Calu3 (cell line): ENCODE measurements at regions not wholly inside any gene's neighbourhood (a gene's known extent, or its start where the extent isn't known, plus 50 kb on each side); places are given as distances from the start of the nearest gene placed in this dataset.

Experiments
- BruUV-seq: library from RNA; stranded (reverse); fragments of 400-500 nt; replicated peaks from 2 replicates; lab custom pipeline; 2021; lab: Mats Ljungman, UMichigan
- CTCF ChIA-PET: fragments of 300-600 bp; sonication (Branson Sonifier 250); formaldehyde crosslinking; loops from one replicate; lab custom pipeline; 2022; ENCODE audit warnings: antibody characterized with exemption; lab: Charles Lee
- DNase-seq: peaks from one replicate; pipeline ENCODE4 v3.0.0; 2022
- H3K27ac Mint-ChIP-seq: one replicate; pipeline ENCODE4 v1.8.0; 2022; ENCODE audit warnings: mixed read lengths; ENCODE audit not compliant: unreplicated experiment
- H3K27me3 Mint-ChIP-seq: one replicate; pipeline ENCODE4 v1.8.0; 2022; ENCODE audit warnings: mixed read lengths; ENCODE audit not compliant: unreplicated experiment
- H3K36me3 Mint-ChIP-seq: one replicate; pipeline ENCODE4 v1.8.0; 2022; ENCODE audit warnings: mild to moderate bottlenecking, moderate library complexity, mixed read lengths; ENCODE audit not compliant: insufficient read depth, unreplicated experiment
- H3K4me1 Mint-ChIP-seq: one replicate; pipeline ENCODE4 v1.8.0; 2022; ENCODE audit warnings: mild to moderate bottlenecking, low read depth, mixed read lengths; ENCODE audit not compliant: unreplicated experiment
- H3K4me3 Mint-ChIP-seq: one replicate; pipeline ENCODE4 v1.8.0; 2022; ENCODE audit warnings: mild to moderate bottlenecking, low read depth, moderate library complexity, mixed read lengths; ENCODE audit not compliant: unreplicated experiment
- H3K9me3 Mint-ChIP-seq: one replicate; pipeline ENCODE4 v1.8.0; 2022; ENCODE audit warnings: low read depth, mixed read lengths; ENCODE audit not compliant: unreplicated experiment
- CTCF ChIP-seq: fragments of 200-600 bp; IDR thresholded peaks from one replicate; pipeline ENCODE4 v1.8.0; 2022; ENCODE audit warnings: antibody characterized with exemption; ENCODE audit not compliant: unreplicated experiment
- intact Hi-C: fragments of 100-400 bp; cut with micrococcal nuclease; formaldehyde crosslinking; loops from one replicate; pipeline ENCODE4 v1.10.0; 2022; ENCODE audit not compliant: unreplicated experiment

- Mint-ChIP-seq H3K27ac (no peak overlapping the region), H3K36me3 (no peaks in the 10 kb centered on the region)
- no TSS peak for BruUV-seq
These were observed 236.6 kb downstream of the NHLRC3 start for GRCh38 chr13:39274739-39275325.

GRCh38 chr13:39279077-39279476 lies 240.8 kb downstream of the NHLRC3 start:
- DNase-seq = no peak
- no TSS peak for BruUV-seq
- intact Hi-C loops = no loop called here
- Mint-ChIP-seq H3K9me3 (no peaks in the 10 kb centered on the region), H3K36me3 (no peaks in the 10 kb centered on the region), H3K4me1 (peaks cover 16% of the 10 kb centered on the region), H3K27me3 (no peaks in the 10 kb centered on the region), H3K27ac (no peak overlapping the region), H3K4me3 (no peak overlapping the region)
- no peak for TF ChIP-seq CTCF
- CTCF ChIA-PET = no interaction called here

More at GRCh38 chr13:39274739-39275325, 236.6 kb downstream of the NHLRC3 start:
- DNase-seq = no peak
- CTCF ChIA-PET = no interaction called here
- TF ChIP-seq CTCF = no peak
- Mint-ChIP-seq H3K4me1 (no peaks in the 10 kb centered on the region), H3K9me3 (no peaks in the 10 kb centered on the region), H3K4me3 (no peak overlapping the region), H3K27me3 (no peaks in the 10 kb centered on the region)
- intact Hi-C loops = loop anchor here (5.0 kb wide), 1 partner anchor 337 kb away; no protein-coding TSS in a partner anchor

GRCh38 chr13:39281539-39282150 lies 243.4 kb downstream of the NHLRC3 start:
- H3K4me1 Mint-ChIP-seq = peaks cover 16% of the 10 kb centered on the region
- no peak for TF ChIP-seq CTCF
- intact Hi-C loops = no loop called here
- H3K36me3 Mint-ChIP-seq = no peaks in the 10 kb centered on the region
- CTCF ChIA-PET = no interaction called here
- no peak overlapping the region for H3K4me3 Mint-ChIP-seq
- BruUV-seq = no TSS peak
- H3K27me3 Mint-ChIP-seq = no peaks in the 10 kb centered on the region
- peaks cover 1% of the 10 kb centered on the region for H3K9me3 Mint-ChIP-seq
- H3K27ac Mint-ChIP-seq = no peak overlapping the region
- DNase-seq = no peak

- no peak overlapping the region for H3K4me3 Mint-ChIP-seq
- H3K27ac Mint-ChIP-seq = no peak overlapping the region
- no peaks in the 10 kb centered on the region for H3K27me3 Mint-ChIP-seq
- intact Hi-C loops = no loop called here
- H3K36me3 Mint-ChIP-seq = no peaks in the 10 kb centered on the region
- H3K9me3 Mint-ChIP-seq = peaks cover 7% of the 10 kb centered on the region
- no TSS peak for BruUV-seq
- DNase-seq = no peak
- CTCF ChIA-PET = no interaction called here
- TF ChIP-seq CTCF = no peak
- H3K4me1 Mint-ChIP-seq = peaks cover 16% of the 10 kb centered on the region
These were observed 244.2 kb downstream of the NHLRC3 start for GRCh38 chr13:39282400-39282972.
